GM12878 (cell line): ENCODE measurements at regions not wholly inside any gene's neighbourhood (a gene's known extent, or its start where the extent isn't known, plus 50 kb on each side); places are given as distances from the start of the nearest gene placed in this dataset.

Source experiments
- ATAC-seq: fragments of 200-7000 bp; cut with Tn5 transposase; 3 replicates; pipeline ENCODE4 v1.9.1; 2020; ENCODE audit warnings: mild to moderate bottlenecking, moderate library complexity
- BruUV-seq: library from RNA; stranded (reverse); fragments of 400-500 nt; replicated peaks from 2 replicates; lab custom pipeline; 2021; lab: Mats Ljungman, UMichigan
- CTCF ChIA-PET: fragments of 300-600 bp; sonication (Branson Sonifier 250); formaldehyde crosslinking; extraction: SDS; loops from one replicate; lab custom pipeline; 2021; ENCODE audit warnings: inconsistent platforms; lab: Yijun Ruan, JAX
- POLR2A ChIA-PET: fragments of 350-600 bp; formaldehyde crosslinking; extraction: SDS; loops from one replicate; lab custom pipeline; 2021; ENCODE audit warnings: inconsistent platforms; lab: Charles Lee
- RAD21 ChIA-PET: fragments of 300-600 bp; sonication (Branson Sonifier 250); formaldehyde crosslinking; loops from one replicate; lab custom pipeline; 2023; ENCODE audit warnings: antibody characterized with exemption; ENCODE audit not compliant: unreplicated experiment; lab: Charles Lee
- SMC1A ChIA-PET: fragments of 300-600 bp; sonication (Branson Sonifier 250); formaldehyde crosslinking; loops from one replicate; lab custom pipeline; 2023; ENCODE audit not compliant: unreplicated experiment, uncharacterized antibody; lab: Charles Lee
- DNase-seq: peaks from one replicate; pipeline ENCODE4 v3.0.0-alpha.2; 2011; ENCODE audit warnings: low read depth, low spot score
- FAIRE-seq: peaks from 3 replicates; lab custom pipeline; 2011; peaks lifted over from hg19 to GRCh38; lab: Jason Lieb, UNC
- H2AFZ ChIP-seq: 2 replicates; pipeline ENCODE4 v1.6.0; 2011; ENCODE audit warnings: low read depth, low read length, control low read depth; ENCODE audit not compliant: control insufficient read depth
- H3K27ac ChIP-seq: 2 replicates; pipeline ENCODE4 v1.5.1; 2011; ENCODE audit warnings: control low read depth; ENCODE audit not compliant: control insufficient read depth, insufficient read depth
- H3K27me3 ChIP-seq, 2 experiments: replicated peaks in 1 of 2; 2 replicates each; pipeline versions ENCODE4 v1.6.0 to v1.6.1; 2011; ENCODE audit warnings: low read length in 1 of 2; ENCODE audit not compliant: control insufficient read depth in 2 of 2, insufficient read depth in 2 of 2
- H3K36me3 ChIP-seq, 2 experiments: 2 replicates each; pipeline ENCODE4 v1.5.1; 2011; ENCODE audit warnings: low read length in 1 of 2; ENCODE audit not compliant: control insufficient read depth in 2 of 2, insufficient read depth in 2 of 2
- H3K4me1 ChIP-seq: 2 replicates; pipeline ENCODE4 v1.6.1; 2011; ENCODE audit warnings: mild to moderate bottlenecking, low read length, moderate library complexity, mixed read lengths; ENCODE audit not compliant: control insufficient read depth, insufficient read depth
- H3K4me2 ChIP-seq: 2 replicates; pipeline ENCODE4 v1.6.0; 2011; ENCODE audit warnings: control low read depth; ENCODE audit not compliant: control insufficient read depth, insufficient read depth
- H3K4me3 ChIP-seq: fragments of 200-600 bp; sonication (generic); 2 replicates; pipeline ENCODE4 v1.5.1; 2016
- H3K79me2 ChIP-seq: 2 replicates; pipeline ENCODE4 v1.6.0; 2011; ENCODE audit warnings: low read length; ENCODE audit not compliant: control insufficient read depth, insufficient read depth
- H3K9ac ChIP-seq: 2 replicates; pipeline ENCODE4 v1.8.0; 2011; ENCODE audit warnings: low read length, control low read depth, mixed read lengths; ENCODE audit not compliant: control insufficient read depth, insufficient read depth
- H3K9me3 ChIP-seq: replicated peaks from 3 replicates; pipeline ENCODE4 v1.5.1; 2011; ENCODE audit warnings: mild to moderate bottlenecking, low read length; ENCODE audit not compliant: control insufficient read depth, insufficient read depth
- H4K20me1 ChIP-seq: 2 replicates; pipeline ENCODE4 v1.6.0; 2011; ENCODE audit not compliant: control insufficient read depth, insufficient read depth
- ATF3 ChIP-seq: IDR thresholded peaks from 2 replicates; pipeline ENCODE4 v1.6.1; 2011; ENCODE audit warnings: low read depth, mild to moderate bottlenecking, low read length, moderate library complexity, borderline replicate concordance; ENCODE audit errors: extremely low read depth
- CHD4 ChIP-seq: fragments of 200-600 bp; sonication (generic); IDR thresholded peaks from 2 replicates; pipeline ENCODE4 v1.6.1; 2016; ENCODE audit warnings: mild to moderate bottlenecking
- EED ChIP-seq: sonication (generic); IDR thresholded peaks from 2 replicates; pipeline ENCODE4 v1.6.1; 2016; ENCODE audit warnings: antibody characterized with exemption, low read depth
- GABPA ChIP-seq: IDR thresholded peaks from 2 replicates; pipeline ENCODE4 v1.6.1; 2014; ENCODE audit warnings: antibody characterized with exemption, low read depth, mild to moderate bottlenecking, inconsistent platforms
- HCFC1 ChIP-seq: fragments of 150-350 bp; IDR thresholded peaks from 2 replicates; pipeline ENCODE4 v1.6.1; 2014; ENCODE audit warnings: low read length
- KAT2A ChIP-seq: conservative IDR thresholded peaks from 2 replicates; pipeline ENCODE4 v1.6.1; 2011; ENCODE audit warnings: low read depth, low read length; ENCODE audit not compliant: control insufficient read depth
- MTA3 ChIP-seq: IDR thresholded peaks from 2 replicates; pipeline ENCODE4 v1.6.1; 2012; ENCODE audit warnings: low read length, inconsistent platforms, borderline replicate concordance
- NBN ChIP-seq: fragments of 450-650 bp; IDR thresholded peaks from 2 replicates; pipeline ENCODE4 v1.6.1; 2016
- TBL1XR1 ChIP-seq: IDR thresholded peaks from 2 replicates; pipeline ENCODE4 v1.6.1; 2012; ENCODE audit warnings: low read depth, low read length, improper control_type of control experiment
- ZNF24 ChIP-seq: fragments of 450-650 bp; IDR thresholded peaks from 2 replicates; pipeline ENCODE4 v1.6.1; 2017; ENCODE audit warnings: antibody characterized with exemption, mild to moderate bottlenecking
- ZSCAN29 ChIP-seq: fragments of 450-650 bp; IDR thresholded peaks from 2 replicates; pipeline ENCODE4 v1.6.1; 2017; ENCODE audit warnings: mild to moderate bottlenecking, moderate library complexity
- WGBS: methylation state at CpG from one replicate; pipeline ENCODE4 v1.1.6; 2016; ENCODE audit warnings: low lambda C conversion rate; ENCODE audit not compliant: insufficient replicate concordance, insufficient coverage; ENCODE audit errors: missing lambda C conversion rate; 5-methylcytosine and 5-hydroxymethylcytosine counted together
- in situ Hi-C: fragments of 300-500 bp; cut with MboI; formaldehyde crosslinking; loops from 9 replicates; pipeline ENCODE4 v1.14.3; 2018; ENCODE audit warnings: mixed read lengths
- intact Hi-C: fragments of 100-400 bp; cut with micrococcal nuclease; formaldehyde crosslinking; loops from one replicate; pipeline ENCODE4 v1.14.2; 2022; ENCODE audit not compliant: unreplicated experiment

DNA sequence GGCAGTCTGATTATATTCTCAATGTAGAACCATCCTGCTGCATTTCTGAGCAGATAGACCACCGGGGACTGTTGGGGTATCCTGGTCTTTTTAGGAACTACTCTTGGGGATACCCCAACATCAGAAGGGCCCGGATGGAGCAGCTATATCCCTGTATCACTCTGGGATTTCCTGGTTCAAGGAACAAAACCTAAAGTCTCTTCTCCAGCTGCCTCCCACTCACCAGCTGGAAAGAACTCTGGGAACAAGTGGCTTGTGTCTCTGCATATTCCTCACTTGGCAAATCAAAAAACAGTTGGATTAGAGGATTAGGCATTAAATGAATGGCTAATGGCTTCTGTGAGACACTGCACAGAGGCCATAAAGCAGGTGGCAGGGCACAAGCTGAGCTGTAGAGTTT is 62.3 kb upstream of the HS3ST2 start:
- ATAC-seq, result no peak
- 6% methylated on average over 2 of the region's 2 CpGs for WGBS
- H3K4me1 ChIP-seq, result no peaks in the 10 kb centered on the region
- TF ChIP-seq EED, result no peak
- TF ChIP-seq TBL1XR1, result no peak
- TF ChIP-seq GABPA, result no peak
- no peak for TF ChIP-seq KAT2A
- no TSS peak for BruUV-seq
- no peaks in the 10 kb centered on the region for H3K9me3 ChIP-seq
- FAIRE-seq, result no peak
- ChIA-PET SMC1A (no interaction called here), CTCF (no interaction called here), RAD21 (no interaction called here), POLR2A (no interaction called here)
- H3K4me3 ChIP-seq, result no peak overlapping the region
- no peaks in the 10 kb centered on the region for H3K79me2 ChIP-seq
- no peak overlapping the region for H2AFZ ChIP-seq
- no peaks in the 10 kb centered on the region for H3K36me3 ChIP-seq
- intact Hi-C loops, result no loop called here
- in situ Hi-C loops, result no loop called here
- H3K27ac ChIP-seq, result no peak overlapping the region
- H4K20me1 ChIP-seq, result no peaks in the 10 kb centered on the region
- H3K9ac ChIP-seq, result no peak overlapping the region
- no peaks in the 10 kb centered on the region for H3K27me3 ChIP-seq
- no peak overlapping the region for H3K4me2 ChIP-seq
- DNase-seq, result no peak

DNA sequence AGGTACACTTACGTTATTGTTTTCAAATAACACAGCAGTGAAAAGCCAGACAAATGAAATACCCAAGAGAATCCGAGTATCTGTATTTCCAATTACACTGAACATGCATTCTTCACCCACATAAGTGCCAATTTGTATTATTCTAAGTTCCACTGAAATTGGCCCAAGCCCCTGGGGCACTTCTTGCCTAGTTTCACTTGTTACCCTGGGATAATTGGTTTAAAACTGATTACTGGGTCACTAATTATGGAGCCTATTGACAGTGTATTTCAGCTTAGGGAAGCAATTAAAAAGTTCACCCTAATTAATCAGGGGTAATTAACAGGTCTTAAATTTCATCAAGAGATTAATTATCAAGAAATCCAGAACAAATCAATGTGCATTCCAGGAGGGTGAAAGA is 60.5 kb upstream of the HS3ST2 start:
- WGBS, result 0% methylated on average over 2 of the region's 2 CpGs
- TF ChIP-seq ATF3 (no peak), NBN (no peak), HCFC1 (no peak), MTA3 (no peak), ZNF24 (no peak), ZSCAN29 (no peak), CHD4 (no peak)
- TF ChIP-seq, all 136 proteins: peak for 0
- no peaks in the 10 kb centered on the region for H4K20me1 ChIP-seq
- BruUV-seq, result no TSS peak
- H3K27ac ChIP-seq, result no peak overlapping the region
- intact Hi-C loops, result no loop called here
- no peak overlapping the region for H3K9ac ChIP-seq
- H3K36me3 ChIP-seq, result no peaks in the 10 kb centered on the region
- ChIA-PET CTCF (no interaction called here), POLR2A (no interaction called here), SMC1A (no interaction called here), RAD21 (no interaction called here)
- no peak for ATAC-seq
- no peak overlapping the region for H2AFZ ChIP-seq
- in situ Hi-C loops, result no loop called here
- no peaks in the 10 kb centered on the region for H3K9me3 ChIP-seq
- DNase-seq, result no peak
- FAIRE-seq, result no peak
- no peaks in the 10 kb centered on the region for H3K27me3 ChIP-seq
- no peak overlapping the region for H3K4me3 ChIP-seq
- no peaks in the 10 kb centered on the region for H3K79me2 ChIP-seq
- H3K4me2 ChIP-seq, result no peak overlapping the region
- H3K4me1 ChIP-seq, result no peaks in the 10 kb centered on the region
